CD4-positive, alpha-beta T cell treated with Interleukin-15 for 4 hours (primary cell): ENCODE measurements at regions not wholly inside any gene's neighbourhood (a gene's known extent, or its start where the extent isn't known, plus 50 kb on each side); places are given as distances from the start of the nearest gene placed in this dataset.

ENCODE experiments used
- DNase-seq: peaks from one replicate; pipeline ENCODE4 v3.0.0-alpha.2; 2020; ENCODE audit warnings: low spot score

- no peak for DNase-seq
Measured at GRCh38 chr10:10852464-10852863, 165.2 kb upstream of the CELF2 start.

DNA sequence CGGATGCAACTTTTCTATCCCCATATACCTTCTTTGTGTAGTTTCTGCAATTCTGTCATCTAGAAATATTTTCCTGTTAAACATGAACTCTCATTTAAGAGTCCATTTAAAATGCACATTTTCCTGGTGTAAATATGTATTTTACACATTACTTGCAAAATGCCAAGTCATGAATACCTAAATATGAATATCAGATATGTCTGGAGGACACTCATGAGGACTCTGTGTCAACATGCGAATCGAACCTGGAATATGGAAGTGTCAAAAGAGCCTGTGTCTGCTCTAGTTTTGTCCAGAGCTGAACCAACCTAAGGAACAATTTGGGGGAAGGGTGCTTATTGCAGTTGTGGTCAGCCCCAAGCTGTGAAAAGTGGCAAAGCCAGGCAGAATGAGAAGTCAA lies 163.7 kb upstream of the CELF2 start:
- no peak for DNase-seq

- DNase-seq: no peak
Measured at GRCh38 chr10:10854725-10855124, 162.9 kb upstream of the CELF2 start.

DNA sequence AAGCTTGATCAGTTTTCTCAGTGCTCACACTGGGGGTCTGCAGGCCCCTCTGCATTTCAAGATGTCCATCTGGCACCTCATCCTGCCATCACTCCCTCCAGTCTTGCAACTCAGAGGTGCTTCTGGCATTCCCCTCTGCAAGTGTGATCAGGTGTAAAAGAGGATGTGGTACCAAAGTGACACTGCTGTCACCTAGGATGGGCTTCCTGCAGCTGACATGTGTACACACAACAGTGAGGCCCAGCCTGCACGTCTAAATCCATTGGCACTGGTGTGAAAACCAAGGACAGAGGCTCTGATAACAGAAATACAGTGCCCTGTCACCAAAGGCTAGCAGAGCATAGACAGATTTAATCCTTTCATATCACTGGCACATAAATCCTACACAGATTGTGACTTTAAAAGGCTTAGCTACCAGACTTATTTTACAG lies 162.5 kb upstream of the CELF2 start:
- DNase-seq: no peak

DNA sequence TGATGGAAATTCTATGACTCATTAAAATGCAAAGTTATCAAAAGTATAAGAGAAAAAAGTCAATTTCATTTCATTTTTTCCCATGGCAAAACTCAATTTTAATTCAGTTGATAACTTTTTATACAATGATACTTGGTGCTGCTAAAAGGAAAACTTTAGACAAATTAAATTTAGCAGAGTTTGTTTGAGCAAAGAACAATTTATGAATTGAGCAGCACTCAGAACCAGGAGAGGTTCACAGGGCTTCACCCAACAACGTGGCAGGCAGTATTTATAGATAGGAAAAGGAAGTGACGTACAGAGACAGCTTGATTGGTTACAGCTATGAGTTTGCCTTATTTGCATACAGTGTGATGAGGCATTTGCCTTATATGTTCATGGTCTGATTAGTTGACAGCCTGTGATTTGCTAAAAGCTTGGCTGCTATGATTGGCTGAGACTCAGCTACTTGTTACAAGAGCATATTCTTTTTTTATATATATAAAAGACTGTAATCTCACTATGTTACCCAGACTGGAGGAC lies 157.2 kb upstream of the CELF2 start:
- no peak for DNase-seq

- no peak for DNase-seq
Measured at GRCh38 chr10:10865303-10865702, 152.4 kb upstream of the CELF2 start.

GRCh38 chr10:10865913-10866312 lies 151.8 kb upstream of the CELF2 start:
- DNase-seq: no peak

DNA sequence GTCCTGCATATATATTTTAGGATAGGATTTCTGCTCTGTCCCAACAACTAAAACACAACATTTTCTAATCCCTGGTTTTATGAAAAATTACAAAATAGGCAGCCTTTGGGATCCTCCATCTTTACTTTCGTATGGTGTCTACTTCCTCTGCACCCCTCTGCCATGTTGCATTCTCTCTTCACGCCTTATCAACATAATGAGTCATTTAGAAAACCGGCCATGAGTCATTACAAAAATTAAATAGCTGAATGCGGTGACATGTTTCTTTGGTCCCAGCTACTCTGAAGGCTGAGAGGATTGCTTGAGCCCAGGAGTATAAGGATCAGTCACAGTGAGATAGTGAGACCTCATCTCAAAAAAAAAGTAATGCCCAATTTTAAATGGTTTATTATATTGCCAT lies 148.1 kb upstream of the CELF2 start:
- DNase-seq: no peak

- no peak for DNase-seq
Measured at GRCh38 chr10:10870523-10871241, 147.0 kb upstream of the CELF2 start.

DNA sequence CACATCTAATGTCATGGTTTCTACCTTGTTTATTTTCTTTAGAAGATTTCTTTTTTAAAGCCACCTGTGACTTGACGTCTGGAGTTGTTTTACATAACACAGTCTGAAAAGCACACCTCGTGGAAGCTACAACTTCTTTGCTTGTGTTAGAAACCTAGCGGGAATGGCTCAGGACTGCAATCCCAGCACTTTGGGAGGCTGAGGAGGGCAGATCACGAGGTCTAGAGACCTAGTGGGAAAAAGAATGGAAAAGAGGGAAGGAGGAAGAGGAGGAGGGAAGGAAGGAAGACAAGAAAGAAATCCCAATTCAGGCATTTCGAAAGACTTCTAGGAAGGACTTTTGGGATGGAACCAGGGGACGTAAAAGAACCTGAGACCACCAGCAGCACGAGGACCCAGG lies 146.3 kb upstream of the CELF2 start:
- no peak for DNase-seq

DNA sequence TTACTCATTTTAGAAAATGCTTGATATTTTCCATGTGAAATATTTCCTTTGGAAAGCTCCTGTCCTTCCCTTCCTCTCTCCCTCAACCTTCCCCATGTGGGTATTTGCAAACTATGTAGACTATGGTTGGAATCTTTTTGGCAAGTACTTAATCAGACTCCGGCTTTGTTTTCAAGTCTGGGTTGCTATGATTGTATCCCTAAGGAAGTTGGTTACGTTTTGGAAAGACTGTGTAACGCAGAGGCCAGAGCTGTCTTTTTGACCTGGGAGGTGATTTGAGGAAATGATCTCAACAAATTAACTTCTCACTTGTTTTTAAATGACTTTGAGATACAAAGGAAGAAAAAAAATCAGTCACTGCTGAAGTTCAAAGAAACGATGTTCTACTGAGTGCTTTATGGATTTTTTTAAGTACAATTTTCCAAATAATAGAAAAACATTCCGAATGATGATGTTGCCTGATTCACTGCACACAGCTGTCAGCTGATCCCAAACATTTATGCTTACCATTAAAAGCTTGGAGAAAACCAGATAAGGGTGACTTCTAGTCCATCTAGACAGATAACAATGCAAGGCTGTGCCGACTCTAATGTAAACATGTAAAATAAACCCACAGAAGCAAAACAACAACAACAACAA lies 145.5 kb upstream of the CELF2 start:
- no peak for DNase-seq

GRCh38 chr10:10872764-10873163 lies 144.9 kb upstream of the CELF2 start:
- no peak for DNase-seq

DNA sequence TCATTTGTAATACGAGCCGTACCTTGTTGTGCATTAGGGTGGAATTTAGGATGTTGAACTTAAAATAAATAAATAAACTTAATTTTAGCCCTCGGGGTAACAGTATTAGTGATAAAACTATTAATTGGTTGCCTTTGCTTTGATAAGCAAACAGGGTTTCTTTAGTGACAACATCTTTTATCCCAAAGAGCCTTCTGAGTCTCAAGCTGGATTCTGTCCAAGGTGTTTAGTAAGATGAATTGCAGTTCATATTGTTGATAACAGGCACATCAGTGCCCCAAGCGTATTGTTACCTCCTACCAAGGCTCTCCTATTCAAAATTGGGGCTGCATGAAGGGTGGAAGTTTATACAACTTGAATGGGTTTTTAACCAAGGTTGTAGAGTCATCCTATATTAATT lies 144.4 kb upstream of the CELF2 start:
- DNase-seq: no peak

DNA sequence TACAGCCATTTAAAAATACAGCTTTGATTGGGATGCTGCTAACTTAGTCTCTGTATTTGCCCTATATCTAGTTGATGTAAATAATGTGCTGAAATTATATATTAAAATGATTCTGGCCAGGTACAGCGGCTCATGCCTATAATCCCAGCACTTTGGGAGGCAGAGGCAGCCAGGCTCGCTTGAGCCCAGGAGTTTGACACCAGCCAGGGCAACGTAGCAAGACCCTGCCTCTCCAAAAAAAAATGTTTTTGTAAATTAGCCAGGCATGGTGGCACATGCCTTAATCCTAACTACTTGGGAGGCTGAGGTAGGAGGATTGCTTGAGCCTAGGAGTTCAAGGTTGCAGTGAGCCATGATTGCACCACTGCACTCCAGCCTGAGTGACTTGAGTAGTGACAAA lies 143.8 kb upstream of the CELF2 start:
- DNase-seq: no peak

- DNase-seq: no peak
Measured at GRCh38 chr10:10878963-10879362, 138.7 kb upstream of the CELF2 start.

GRCh38 chr10:10881117-10881813 lies 136.4 kb upstream of the CELF2 start:
- no peak for DNase-seq

GRCh38 chr10:10883737-10884136 lies 133.9 kb upstream of the CELF2 start:
- no peak for DNase-seq

DNA sequence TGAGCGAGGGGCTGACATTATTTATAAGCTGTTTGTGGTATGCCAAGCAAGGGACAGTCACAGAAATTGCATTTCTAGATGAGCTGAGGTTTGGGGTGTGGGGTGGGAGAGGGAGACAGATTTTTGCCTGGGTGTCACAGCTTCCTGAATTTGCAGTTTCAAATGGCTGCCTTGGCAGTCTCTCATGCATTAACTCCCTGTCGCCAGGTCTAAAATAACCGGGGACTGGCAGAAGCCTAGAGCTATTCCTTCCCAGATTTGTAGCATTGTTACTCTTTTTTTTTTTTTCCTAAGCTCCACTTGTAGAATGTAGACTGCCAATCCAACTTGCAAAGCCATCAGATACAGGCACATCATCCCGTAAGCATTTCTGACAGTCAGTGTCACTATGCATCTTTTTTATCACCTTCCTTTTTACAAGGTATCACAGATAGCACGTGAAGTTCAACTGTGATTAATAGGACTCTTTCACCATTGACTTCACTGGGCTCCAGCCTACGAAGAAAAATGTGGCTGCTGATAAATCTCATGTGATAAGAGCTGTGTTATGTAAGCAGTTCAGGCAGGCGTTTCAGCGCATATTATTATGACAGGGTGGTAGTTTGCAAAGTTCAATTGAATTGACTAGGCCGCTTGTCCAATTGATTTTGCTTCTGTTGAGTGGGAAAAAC lies 130.7 kb upstream of the CELF2 start:
- no peak for DNase-seq

DNA sequence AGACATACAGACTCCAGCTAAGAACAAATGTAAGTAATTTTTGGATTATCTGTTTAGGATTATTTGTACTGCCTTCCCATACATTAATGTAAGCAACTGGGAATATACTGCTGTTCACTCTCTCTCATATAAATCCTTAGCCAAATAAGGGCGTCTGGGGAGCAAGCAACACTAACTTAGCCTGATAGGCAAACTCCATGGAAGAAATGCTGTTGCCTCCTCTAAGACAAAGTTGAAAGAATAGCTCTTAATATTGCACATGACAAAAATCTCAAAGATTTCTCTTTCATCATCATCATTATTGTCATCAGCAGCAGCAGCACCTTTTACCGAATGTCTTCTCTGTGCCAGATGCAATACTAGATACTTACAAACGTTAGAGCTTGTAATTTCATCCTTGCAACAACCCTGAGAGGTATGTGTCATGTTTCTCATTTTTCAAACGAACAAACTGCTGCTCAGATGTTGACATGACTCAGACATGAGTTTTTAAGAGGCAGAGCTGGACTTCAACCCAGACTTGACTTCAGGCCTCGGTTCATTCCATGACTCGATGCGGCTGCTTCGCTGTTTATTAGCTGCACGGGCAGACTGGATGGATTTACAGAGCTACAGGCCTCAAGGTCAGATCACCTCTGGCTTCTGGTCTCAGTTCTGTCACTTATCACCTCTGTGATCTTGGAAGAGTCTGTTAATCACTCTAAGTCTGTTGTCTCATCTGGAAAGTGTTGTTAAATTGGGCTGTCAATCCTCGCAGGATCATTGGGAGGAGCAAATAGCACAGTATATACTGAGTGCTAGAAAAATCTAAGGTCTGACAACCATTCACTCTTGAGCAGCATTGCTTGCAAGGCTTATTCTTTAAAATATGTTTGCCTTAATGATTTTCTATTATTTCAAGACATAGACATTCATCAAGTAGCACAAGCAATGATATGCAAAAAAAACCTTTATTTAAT lies 126.3 kb upstream of the CELF2 start:
- DNase-seq: no peak

GRCh38 chr10:10892290-10892875 lies 125.3 kb upstream of the CELF2 start:
- DNase-seq: no peak

- DNase-seq: no peak
Measured at GRCh38 chr10:10897400-10897799, 120.3 kb upstream of the CELF2 start.
